K562 (cell line): ENCODE measurements at regions not wholly inside any gene's neighbourhood (a gene's known extent, or its start where the extent isn't known, plus 50 kb on each side); places are given as distances from the start of the nearest gene placed in this dataset.
A peak's percentile ranks its signal among the peaks of the same experiment; 100 is the strongest.

Source experiments
- ATAC-seq: fragments of 200-7000 bp; cut with Tn5 transposase; 3 replicates; pipeline ENCODE4 v1.9.1; 2020; ENCODE audit warnings: moderate library complexity
- BruUV-seq: library from RNA; stranded (reverse); fragments of 400-500 nt; replicated peaks from 2 replicates; lab custom pipeline; 2021; lab: Mats Ljungman, UMichigan
- CTCF ChIA-PET: fragments of 300-600 bp; formaldehyde crosslinking; extraction: SDS; loops from one replicate; lab custom pipeline; 2021; ENCODE audit warnings: low intra/inter-chr PET ratio; lab: Yijun Ruan, JAX
- POLR2A ChIA-PET: fragments of 300-600, 350-650 bp; sonication (Branson Sonifier 250); formaldehyde crosslinking; extraction: SDS; loops from one replicate; lab custom pipeline; 2021; ENCODE audit warnings: antibody characterized with exemption, inconsistent platforms; lab: Yijun Ruan, JAX
- DNase-seq, 4 experiments: peaks; one replicate each; pipeline versions ENCODE4 v3.0.0 to v3.0.0-alpha.2; 2011 to 2018; ENCODE audit warnings: low spot score in 3 of 4, mixed read lengths in 3 of 4; ENCODE audit errors: extremely low read depth in 1 of 4
- FAIRE-seq: peaks from 2 replicates; lab custom pipeline; 2011; peaks lifted over from hg19 to GRCh38; lab: Jason Lieb, UNC
- H2AFZ ChIP-seq: 2 replicates; pipeline ENCODE4 v1.6.0; 2011; ENCODE audit warnings: low read depth, low read length, control low read depth, inconsistent platforms
- H3K27ac ChIP-seq: fragments of 200-600 bp; 3 replicates; pipeline ENCODE4 v1.8.0; 2011; ENCODE audit warnings: low read depth, mild to moderate bottlenecking, control low read depth, inconsistent platforms, low read length, moderate library complexity, mixed read lengths; ENCODE audit errors: extremely low read depth
- H3K27me3 ChIP-seq, 2 experiments: fragments of 300-600 bp in 1 of 2; 2 replicates in 1 of 2; 3 replicates in 1 of 2; pipeline versions ENCODE4 v1.6.0 to v1.8.0; 2011; ENCODE audit warnings: inconsistent platforms in 2 of 2, low read length in 2 of 2, mild to moderate bottlenecking in 1 of 2, mixed read lengths in 1 of 2, moderate library complexity in 1 of 2; ENCODE audit not compliant: control insufficient read depth in 2 of 2, insufficient read depth in 2 of 2
- H3K36me3 ChIP-seq: fragments of 300-600 bp; 3 replicates; pipeline ENCODE4 v1.8.0; 2011; ENCODE audit warnings: mild to moderate bottlenecking, low read length, inconsistent platforms; ENCODE audit not compliant: control insufficient read depth, insufficient read depth
- H3K4me1 ChIP-seq, 2 experiments: fragments of 200-600 bp in 1 of 2; replicated peaks in 1 of 2; 2 replicates in 1 of 2; 3 replicates in 1 of 2; pipeline versions ENCODE4 v1.5.1 to v1.8.0; 2011; ENCODE audit warnings: inconsistent platforms in 2 of 2, low read length in 2 of 2, mild to moderate bottlenecking in 1 of 2, mixed read lengths in 1 of 2, moderate library complexity in 1 of 2; ENCODE audit not compliant: control insufficient read depth in 2 of 2, insufficient read depth in 2 of 2
- H3K4me2 ChIP-seq: 2 replicates; pipeline ENCODE4 v1.6.1; 2011; ENCODE audit warnings: low read length, control low read depth, inconsistent platforms, mixed read lengths; ENCODE audit not compliant: insufficient read depth
- H3K4me3 ChIP-seq: fragments of 200-600 bp; sonication (generic), shearing (Covaris generic); 2 replicates; pipeline ENCODE4 v1.5.1; 2016; ENCODE audit warnings: control low read depth, inconsistent platforms
- H3K79me2 ChIP-seq: fragments of 200-600 bp; 3 replicates; pipeline ENCODE4 v1.8.0; 2011; ENCODE audit warnings: low read length, inconsistent platforms; ENCODE audit not compliant: control insufficient read depth, insufficient read depth
- H3K9ac ChIP-seq, 2 experiments: 2 replicates each; pipeline versions ENCODE4 v1.6.0 to v1.6.1; 2011; ENCODE audit warnings: low read depth in 2 of 2, low read length in 2 of 2, control low read depth in 1 of 2, inconsistent platforms in 1 of 2, mild to moderate bottlenecking in 1 of 2, mixed read lengths in 1 of 2; ENCODE audit not compliant: insufficient read depth in 1 of 2
- H3K9me1 ChIP-seq: one replicate; pipeline ENCODE4 v1.6.0; 2011; ENCODE audit warnings: inconsistent platforms, mild to moderate bottlenecking, low read length, moderate library complexity; ENCODE audit not compliant: control insufficient read depth, insufficient read depth
- H3K9me3 ChIP-seq: replicated peaks from 2 replicates; pipeline ENCODE4 v1.5.1; 2011; ENCODE audit warnings: low read depth, low read length, inconsistent platforms; ENCODE audit not compliant: control insufficient read depth, insufficient read depth
- H4K20me1 ChIP-seq: replicated peaks from 2 replicates; pipeline ENCODE4 v1.6.1; 2011; ENCODE audit warnings: low read length, inconsistent platforms, mixed read lengths; ENCODE audit not compliant: control insufficient read depth, insufficient read depth
- CLOCK ChIP-seq: fragments of 250-450 bp; sonication (Bioruptor Pico); IDR thresholded peaks from 2 replicates; pipeline ENCODE4 v1.4.0; 2020; ENCODE audit warnings: mild to moderate bottlenecking, moderate library complexity, borderline replicate concordance
- KDM2B ChIP-seq: fragments of 250-450 bp; sonication (Bioruptor Pico); IDR thresholded peaks from 2 replicates; pipeline ENCODE4 v1.8.0; 2021; ENCODE audit warnings: mild to moderate bottlenecking, moderate library complexity
- MAFF ChIP-seq: IDR thresholded peaks from 2 replicates; pipeline ENCODE4 v1.6.1; 2012; ENCODE audit warnings: low read length, improper control_type of control experiment
- POLR2H ChIP-seq: IDR thresholded peaks from 2 replicates; pipeline ENCODE4 v1.6.1; 2016; ENCODE audit warnings: missing genetic modification characterization, low read depth, mild to moderate bottlenecking, control low read depth, missing compliant biosample characterization, moderate library complexity
- POLR3A ChIP-seq: IDR thresholded peaks from 2 replicates; pipeline ENCODE4 v1.6.1; 2011; ENCODE audit warnings: borderline replicate concordance, mild to moderate bottlenecking, moderate library complexity; ENCODE audit not compliant: insufficient read length, insufficient read depth; ENCODE audit errors: extremely low read depth
- SMARCE1 ChIP-seq: fragments of 450-650 bp; IDR thresholded peaks from 2 replicates; pipeline ENCODE4 v1.7.1; 2016; ENCODE audit warnings: mild to moderate bottlenecking
- ZNF316 ChIP-seq: fragments of 450-650 bp; IDR thresholded peaks from 2 replicates; pipeline ENCODE4 v1.6.1; 2016
- WGBS: fragments of 100-300 bp; shearing (Covaris generic); methylation state at CpG from one replicate; pipeline ENCODE4 v1.1.6; 2016; ENCODE audit warnings: low coverage, mixed read lengths; ENCODE audit not compliant: insufficient coverage; ENCODE audit errors: missing lambda C conversion rate; 5-methylcytosine and 5-hydroxymethylcytosine counted together
- in situ Hi-C: fragments of 300-500 bp; cut with MboI; formaldehyde crosslinking; loops from 4 replicates; pipeline ENCODE4 v1.15.0; 2018; ENCODE audit warnings: inconsistent platforms, mixed read lengths
- intact Hi-C: fragments of 100-400 bp; cut with micrococcal nuclease; formaldehyde crosslinking; loops from 2 replicates; pipeline ENCODE4 v1.14.2; 2022
- TF ChIP-seq, protein P1 (sequence below): fragments of 450-650 bp; IDR thresholded peaks from 2 replicates; pipeline ENCODE4 v1.6.1; 2018; ENCODE audit not compliant: partially characterized antibody
- TF ChIP-seq, protein P2 (sequence below): sonication (generic); formaldehyde crosslinking; IDR thresholded peaks from 2 replicates; pipeline ENCODE4 v1.8.0; 2022; ENCODE audit warnings: missing genetic modification reagents, mild to moderate bottlenecking, borderline replicate concordance

GRCh38 chr1:101152633-101153032 is 84.2 kb upstream of the S1PR1 start:
- no TSS peak for BruUV-seq
- Histone ChIP-seq H3K27ac (no peak overlapping the region), H3K36me3 (no peaks in the 10 kb centered on the region), H3K79me2 (no peaks in the 10 kb centered on the region), H3K4me3 (no peak overlapping the region), H3K9ac (no peak overlapping the region), H3K9me1 (no peaks in the 10 kb centered on the region), H3K9me3 (no peaks in the 10 kb centered on the region), H3K4me2 (no peak overlapping the region), H4K20me1 (no peaks in the 10 kb centered on the region), H2AFZ (peak overlapping the region; percentile 75), H3K4me1 (no peaks in the 10 kb centered on the region), H3K27me3 (no peaks in the 10 kb centered on the region)
- no peak for DNase-seq
- intact Hi-C loops (no loop called here), in situ Hi-C loops (no loop called here)
- ChIA-PET CTCF (no interaction called here), POLR2A (no interaction called here)
- TF ChIP-seq, protein P1, sequence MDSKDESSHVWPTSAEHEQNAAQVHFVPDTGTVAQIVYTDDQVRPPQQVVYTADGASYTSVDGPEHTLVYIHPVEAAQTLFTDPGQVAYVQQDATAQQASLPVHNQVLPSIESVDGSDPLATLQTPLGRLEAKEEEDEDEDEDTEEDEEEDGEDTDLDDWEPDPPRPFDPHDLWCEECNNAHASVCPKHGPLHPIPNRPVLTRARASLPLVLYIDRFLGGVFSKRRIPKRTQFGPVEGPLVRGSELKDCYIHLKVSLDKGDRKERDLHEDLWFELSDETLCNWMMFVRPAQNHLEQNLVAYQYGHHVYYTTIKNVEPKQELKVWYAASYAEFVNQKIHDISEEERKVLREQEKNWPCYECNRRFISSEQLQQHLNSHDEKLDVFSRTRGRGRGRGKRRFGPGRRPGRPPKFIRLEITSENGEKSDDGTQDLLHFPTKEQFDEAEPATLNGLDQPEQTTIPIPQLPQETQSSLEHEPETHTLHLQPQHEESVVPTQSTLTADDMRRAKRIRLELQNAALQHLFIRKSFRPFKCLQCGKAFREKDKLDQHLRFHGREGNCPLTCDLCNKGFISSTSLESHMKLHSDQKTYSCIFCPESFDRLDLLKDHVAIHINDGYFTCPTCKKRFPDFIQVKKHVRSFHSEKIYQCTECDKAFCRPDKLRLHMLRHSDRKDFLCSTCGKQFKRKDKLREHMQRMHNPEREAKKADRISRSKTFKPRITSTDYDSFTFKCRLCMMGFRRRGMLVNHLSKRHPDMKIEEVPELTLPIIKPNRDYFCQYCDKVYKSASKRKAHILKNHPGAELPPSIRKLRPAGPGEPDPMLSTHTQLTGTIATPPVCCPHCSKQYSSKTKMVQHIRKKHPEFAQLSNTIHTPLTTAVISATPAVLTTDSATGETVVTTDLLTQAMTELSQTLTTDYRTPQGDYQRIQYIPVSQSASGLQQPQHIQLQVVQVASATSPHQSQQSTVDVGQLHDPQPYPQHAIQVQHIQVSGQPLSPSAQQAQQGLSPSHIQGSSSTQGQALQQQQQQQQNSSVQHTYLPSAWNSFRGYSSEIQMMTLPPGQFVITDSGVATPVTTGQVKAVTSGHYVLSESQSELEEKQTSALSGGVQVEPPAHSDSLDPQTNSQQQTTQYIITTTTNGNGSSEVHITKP: no peak
- no peak for TF ChIP-seq SMARCE1
- no peak for TF ChIP-seq CLOCK (CRISPR knock-in tag)
- TF ChIP-seq, protein P2, sequence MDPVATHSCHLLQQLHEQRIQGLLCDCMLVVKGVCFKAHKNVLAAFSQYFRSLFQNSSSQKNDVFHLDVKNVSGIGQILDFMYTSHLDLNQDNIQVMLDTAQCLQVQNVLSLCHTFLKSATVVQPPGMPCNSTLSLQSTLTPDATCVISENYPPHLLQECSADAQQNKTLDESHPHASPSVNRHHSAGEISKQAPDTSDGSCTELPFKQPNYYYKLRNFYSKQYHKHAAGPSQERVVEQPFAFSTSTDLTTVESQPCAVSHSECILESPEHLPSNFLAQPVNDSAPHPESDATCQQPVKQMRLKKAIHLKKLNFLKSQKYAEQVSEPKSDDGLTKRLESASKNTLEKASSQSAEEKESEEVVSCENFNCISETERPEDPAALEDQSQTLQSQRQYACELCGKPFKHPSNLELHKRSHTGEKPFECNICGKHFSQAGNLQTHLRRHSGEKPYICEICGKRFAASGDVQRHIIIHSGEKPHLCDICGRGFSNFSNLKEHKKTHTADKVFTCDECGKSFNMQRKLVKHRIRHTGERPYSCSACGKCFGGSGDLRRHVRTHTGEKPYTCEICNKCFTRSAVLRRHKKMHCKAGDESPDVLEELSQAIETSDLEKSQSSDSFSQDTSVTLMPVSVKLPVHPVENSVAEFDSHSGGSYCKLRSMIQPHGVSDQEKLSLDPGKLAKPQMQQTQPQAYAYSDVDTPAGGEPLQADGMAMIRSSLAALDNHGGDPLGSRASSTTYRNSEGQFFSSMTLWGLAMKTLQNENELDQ: no peak
- no peak for TF ChIP-seq KDM2B (CRISPR knock-in tag)
- TF ChIP-seq ZNF316: no peak
- no peak for TF ChIP-seq POLR3A
- TF ChIP-seq MAFF: no peak
- TF ChIP-seq POLR2H (tag): no peak
- FAIRE-seq: no peak
- 26% methylated on average over 4 of the region's 4 CpGs for WGBS
- no peak for ATAC-seq
